Vagina (tissue), 2 donors: ENCODE measurements at regions not wholly inside any gene's neighbourhood (a gene's known extent, or its start where the extent isn't known, plus 50 kb on each side); places are given as distances from the start of the nearest gene placed in this dataset.
A peak's percentile ranks its signal among the peaks of the same experiment; 100 is the strongest.
"Not testable (repeated sequence)": the region's sequence is repeated elsewhere in the genome, so short reads cannot be mapped to it uniquely, and the experiment has no call there.

ENCODE experiments used
- DNase-seq, 2 donors: peaks; one replicate each; pipeline ENCODE4 v3.0.0-alpha.2; 2017; ENCODE audit errors: extremely low spot score in 2 of 2
- H3K27ac ChIP-seq: fragments of 200-600 bp; sonication (generic); one replicate; pipeline ENCODE4 v1.5.1; 2019
- H3K27me3 ChIP-seq: fragments of 200-600 bp; sonication (generic); one replicate; pipeline ENCODE4 v1.5.1; 2019
- H3K36me3 ChIP-seq, 2 donors: fragments of 200-600 bp; sonication (generic); one replicate each; pipeline ENCODE4 v1.5.1; 2017 to 2019
- H3K4me1 ChIP-seq: fragments of 200-600 bp; sonication (generic); one replicate; pipeline ENCODE4 v1.5.1; 2019
- H3K4me3 ChIP-seq, 2 donors: fragments of 200-600 bp; sonication (generic); 1 replicate in 1 of 2; 2 replicates in 1 of 2; pipeline ENCODE4 v1.5.1; 2016 to 2019
- H3K9me3 ChIP-seq: fragments of 200-600 bp; sonication (generic); one replicate; pipeline ENCODE4 v1.5.1; 2019
- POLR2A ChIP-seq, 2 donors: fragments of 450-650 bp; IDR thresholded peaks; one replicate each; pipeline ENCODE4 v1.6.1; 2017; ENCODE audit warnings: antibody characterized with exemption in 2 of 2, mild to moderate bottlenecking in 2 of 2, moderate library complexity in 2 of 2
- POLR2AphosphoS5 ChIP-seq, 2 donors: sonication (generic); formaldehyde crosslinking; IDR thresholded peaks; one replicate each; pipeline ENCODE4 v1.9.0; 2017; ENCODE audit warnings: antibody characterized with exemption in 2 of 2, mild to moderate bottlenecking in 2 of 2, low read depth in 1 of 2; ENCODE audit not compliant: insufficient read depth in 1 of 2
- intact Hi-C: fragments of 100-400 bp; cut with DNase I; formaldehyde crosslinking; loops from one replicate; pipeline ENCODE4 v1.15.1; 2023
- TF ChIP-seq, protein P1 (sequence below), 3 experiments: fragments of 450-650 bp in 2 of 3; fragments of 200-600 bp in 1 of 3; sonication (generic) in 1 of 3; IDR thresholded peaks; one replicate each; pipeline ENCODE4 v1.5.1; 2017 to 2019; ENCODE audit warnings: antibody characterized with exemption in 3 of 3, mild to moderate bottlenecking in 2 of 3, moderate library complexity in 2 of 3

DNA sequence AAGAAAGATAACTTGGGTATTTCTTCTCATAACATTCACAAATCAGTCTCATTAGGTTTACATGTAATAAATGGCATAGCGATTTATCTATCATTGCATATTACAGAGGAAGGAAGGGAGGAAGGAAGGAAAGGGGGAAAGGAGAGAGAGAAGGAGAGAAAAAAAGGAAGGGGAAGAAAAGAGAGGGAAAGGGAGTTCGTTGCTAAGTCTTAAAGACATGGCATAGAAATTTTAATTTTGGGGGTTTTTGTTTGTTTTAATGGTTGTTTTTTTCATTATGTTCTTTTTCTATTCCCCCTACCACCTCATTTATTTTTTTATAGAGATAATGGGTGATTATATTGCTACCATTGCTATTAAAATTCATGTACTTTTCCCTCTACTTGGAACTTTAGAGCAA lies 604.3 kb downstream of the IPMK start:
- TF ChIP-seq POLR2AphosphoS5 (IDR thresholded peaks at IDR 0.05; ENCODE audit: insufficient read depth in 1 of 2, low read depth in 1 of 2), result no peak
- TF ChIP-seq, protein P1, sequence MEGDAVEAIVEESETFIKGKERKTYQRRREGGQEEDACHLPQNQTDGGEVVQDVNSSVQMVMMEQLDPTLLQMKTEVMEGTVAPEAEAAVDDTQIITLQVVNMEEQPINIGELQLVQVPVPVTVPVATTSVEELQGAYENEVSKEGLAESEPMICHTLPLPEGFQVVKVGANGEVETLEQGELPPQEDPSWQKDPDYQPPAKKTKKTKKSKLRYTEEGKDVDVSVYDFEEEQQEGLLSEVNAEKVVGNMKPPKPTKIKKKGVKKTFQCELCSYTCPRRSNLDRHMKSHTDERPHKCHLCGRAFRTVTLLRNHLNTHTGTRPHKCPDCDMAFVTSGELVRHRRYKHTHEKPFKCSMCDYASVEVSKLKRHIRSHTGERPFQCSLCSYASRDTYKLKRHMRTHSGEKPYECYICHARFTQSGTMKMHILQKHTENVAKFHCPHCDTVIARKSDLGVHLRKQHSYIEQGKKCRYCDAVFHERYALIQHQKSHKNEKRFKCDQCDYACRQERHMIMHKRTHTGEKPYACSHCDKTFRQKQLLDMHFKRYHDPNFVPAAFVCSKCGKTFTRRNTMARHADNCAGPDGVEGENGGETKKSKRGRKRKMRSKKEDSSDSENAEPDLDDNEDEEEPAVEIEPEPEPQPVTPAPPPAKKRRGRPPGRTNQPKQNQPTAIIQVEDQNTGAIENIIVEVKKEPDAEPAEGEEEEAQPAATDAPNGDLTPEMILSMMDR (IDR thresholded peaks at IDR 0.05), result no peak
- TF ChIP-seq POLR2A (IDR thresholded peaks at IDR 0.05), result no peak
- Histone ChIP-seq H3K9me3 (no peaks in the 10 kb centered on the region), H3K27me3 (no peaks in the 10 kb centered on the region), H3K4me3 (no peak overlapping the region), H3K27ac (no peak overlapping the region), H3K4me1 (no peaks in the 10 kb centered on the region), H3K36me3 (no peaks in the 10 kb centered on the region)
- DNase-seq, result no peak
- intact Hi-C loops, result no loop called here

DNA sequence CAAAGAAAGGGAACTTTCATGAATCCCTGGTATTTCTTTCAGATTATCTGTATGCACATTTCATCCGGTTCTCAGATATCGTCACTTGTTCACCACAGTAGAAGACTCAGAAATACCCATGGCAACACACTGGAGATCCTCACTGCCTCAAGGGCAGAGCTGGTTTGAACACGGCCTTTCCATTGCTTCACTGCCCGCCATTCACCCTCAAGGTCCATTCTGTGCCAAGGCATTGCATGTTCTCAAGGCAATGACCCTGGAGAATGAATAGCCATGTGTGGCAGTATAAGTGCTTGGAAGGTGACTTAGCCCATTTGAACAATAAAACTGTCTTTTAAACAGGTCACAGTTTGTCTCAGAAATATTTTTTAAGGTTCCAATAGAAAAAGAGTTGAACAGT lies 606.5 kb downstream of the IPMK start:
- TF ChIP-seq POLR2A (IDR thresholded peaks at IDR 0.05), result no peak
- TF ChIP-seq, protein P1 (IDR thresholded peaks at IDR 0.05), result no peak
- no peak for TF ChIP-seq POLR2AphosphoS5 (IDR thresholded peaks at IDR 0.05; ENCODE audit: insufficient read depth in 1 of 2, low read depth in 1 of 2)
- no peak for DNase-seq
- Histone ChIP-seq H3K27ac (no peak overlapping the region), H3K9me3 (no peaks in the 10 kb centered on the region), H3K4me3 (no peak overlapping the region), H3K27me3 (no peaks in the 10 kb centered on the region), H3K4me1 (no peaks in the 10 kb centered on the region), H3K36me3 (no peaks in the 10 kb centered on the region)
- intact Hi-C loops, result no loop called here

DNA sequence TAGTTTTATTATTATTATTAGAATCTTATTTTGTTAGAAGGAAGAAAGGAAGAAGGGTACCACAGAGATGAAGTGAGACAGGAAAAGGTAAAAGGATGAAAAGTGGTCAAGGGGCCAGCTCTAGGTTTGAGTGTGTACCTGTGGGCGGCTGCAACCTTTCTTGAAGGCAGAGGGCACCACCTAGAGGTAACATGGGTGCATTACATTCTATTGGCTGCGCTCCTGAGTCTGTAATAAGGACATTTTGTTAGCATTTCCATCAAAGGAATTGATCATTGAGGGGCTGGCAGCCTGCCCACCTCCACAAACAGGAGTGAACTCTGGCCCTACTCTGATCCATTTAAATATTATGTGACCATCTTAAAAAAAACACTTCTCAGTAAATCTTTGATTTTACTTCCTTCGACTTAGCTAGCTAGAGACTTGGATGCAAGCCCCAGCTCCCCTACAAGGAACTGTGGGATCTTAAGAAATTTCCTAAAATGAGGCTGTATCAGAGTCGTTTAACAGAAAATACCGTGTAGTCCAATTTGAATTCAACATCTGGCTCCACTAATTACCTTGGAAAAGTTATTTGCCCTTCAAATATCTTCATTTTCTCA lies 610.4 kb downstream of the IPMK start:
- Histone ChIP-seq H3K4me1 (no peaks in the 10 kb centered on the region), H3K27ac (no peak overlapping the region), H3K4me3 (no peak overlapping the region), H3K36me3 (no peaks in the 10 kb centered on the region), H3K9me3 (no peaks in the 10 kb centered on the region), H3K27me3 (no peaks in the 10 kb centered on the region)
- TF ChIP-seq, protein P1 (IDR thresholded peaks at IDR 0.05), result peak in 2 of 3 experiments; percentile 11 to 19
- TF ChIP-seq POLR2AphosphoS5 (IDR thresholded peaks at IDR 0.05; ENCODE audit: insufficient read depth in 1 of 2, low read depth in 1 of 2) (no peak), POLR2A (IDR thresholded peaks at IDR 0.05) (no peak)
- intact Hi-C loops, result no loop called here
- DNase-seq, result no peak

DNA sequence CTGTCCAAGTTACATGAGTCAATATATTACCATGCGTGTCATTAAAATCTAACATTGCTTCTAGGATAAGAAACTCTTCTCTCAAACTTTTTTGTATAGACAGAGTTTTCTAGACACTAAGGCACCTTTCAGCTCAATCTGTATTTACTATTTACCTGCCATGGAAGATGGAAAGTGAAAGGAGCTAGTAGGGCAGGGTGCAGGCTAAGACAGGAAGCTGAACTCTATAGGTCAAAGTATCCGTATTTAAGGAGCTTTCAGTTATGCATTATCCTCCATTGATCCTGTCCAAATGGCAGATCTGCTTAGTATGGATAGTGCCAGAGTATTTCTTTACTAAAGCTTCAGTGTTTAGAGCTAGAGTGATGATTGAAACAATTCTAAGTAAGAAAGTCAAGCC lies 612.8 kb downstream of the IPMK start:
- Histone ChIP-seq H3K27ac (no peak overlapping the region), H3K36me3 (no peaks in the 10 kb centered on the region), H3K4me3 (no peak overlapping the region), H3K27me3 (no peaks in the 10 kb centered on the region), H3K4me1 (no peaks in the 10 kb centered on the region), H3K9me3 (no peaks in the 10 kb centered on the region)
- DNase-seq, result no peak
- intact Hi-C loops, result no loop called here
- TF ChIP-seq, protein P1 (IDR thresholded peaks at IDR 0.05), result no peak
- TF ChIP-seq POLR2A (IDR thresholded peaks at IDR 0.05) (no peak), POLR2AphosphoS5 (IDR thresholded peaks at IDR 0.05; ENCODE audit: insufficient read depth in 1 of 2, low read depth in 1 of 2) (no peak)

DNA sequence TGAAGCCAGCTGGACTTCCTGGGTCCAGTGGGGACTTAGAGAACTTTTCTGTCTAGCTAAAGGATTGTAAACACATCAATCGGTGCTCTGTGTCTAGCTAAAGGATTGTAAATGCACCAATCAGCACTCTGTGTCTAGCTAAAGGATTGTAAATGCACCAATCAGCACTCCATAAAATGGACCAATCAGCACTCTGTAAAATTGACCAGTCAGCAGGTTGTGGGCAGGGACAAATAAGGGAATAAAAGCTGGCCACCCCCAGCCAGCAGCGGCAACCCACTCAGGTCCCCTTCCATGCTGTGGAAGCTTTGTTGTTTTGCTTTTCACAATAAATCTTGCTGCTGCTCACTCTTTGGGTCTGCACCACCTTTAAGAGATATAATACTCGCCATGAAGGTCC lies 622.6 kb downstream of the IPMK start:
- DNase-seq, H3K27me3 ChIP-seq, H3K36me3 ChIP-seq, intact Hi-C loops, H3K4me3 ChIP-seq, H3K4me1 ChIP-seq, H3K27ac ChIP-seq, H3K9me3 ChIP-seq: not testable (repeated sequence)
